H1 (cell line): ENCODE measurements at regions not wholly inside any gene's neighbourhood (a gene's known extent, or its start where the extent isn't known, plus 50 kb on each side); places are given as distances from the start of the nearest gene placed in this dataset.

Experiments
- EGR1 ChIP-seq: IDR thresholded peaks from 2 replicates; pipeline ENCODE4 v1.6.1; 2011; ENCODE audit warnings: low read depth, low read length, borderline replicate concordance
- POLR2AphosphoS5 ChIP-seq: IDR thresholded peaks from 2 replicates; pipeline ENCODE4 v1.6.1; 2011; ENCODE audit warnings: low read depth, low read length
- RAD21 ChIP-seq, 2 experiments: IDR thresholded peaks in 1 of 2; conservative IDR thresholded peaks in 1 of 2; 2 replicates each; pipeline ENCODE4 v1.6.1; 2011; ENCODE audit warnings: low read depth in 2 of 2, low read length in 2 of 2, improper control_type of control experiment in 1 of 2, inconsistent platforms in 1 of 2, mild to moderate bottlenecking in 1 of 2, moderate library complexity in 1 of 2
- TAF1 ChIP-seq: IDR thresholded peaks from 2 replicates; pipeline ENCODE4 v1.6.1; 2011; ENCODE audit warnings: mild to moderate bottlenecking, low read depth, low read length
- TAF7 ChIP-seq: optimal IDR thresholded peaks from 2 replicates; pipeline ENCODE3; 2011; ENCODE audit warnings: low read depth, mild to moderate bottlenecking, inconsistent platforms, low read length, moderate library complexity, borderline replicate concordance
- TF ChIP-seq, protein P1 (sequence below): IDR thresholded peaks from 2 replicates; pipeline ENCODE4 v1.6.1; 2012; ENCODE audit warnings: inconsistent platforms
- TF ChIP-seq, protein P2 (sequence below), 3 experiments: IDR thresholded peaks; 1 replicate in 2 of 3; 2 replicates in 1 of 3; pipeline versions ENCODE4 v1.5.1 to v1.6.1; 2011; ENCODE audit warnings: low read length in 3 of 3, mild to moderate bottlenecking in 3 of 3, inconsistent platforms in 2 of 3, low read depth in 1 of 3, moderate library complexity in 1 of 3; ENCODE audit not compliant: insufficient read depth in 1 of 3; ENCODE audit errors: control extremely low read depth in 1 of 3

DNA sequence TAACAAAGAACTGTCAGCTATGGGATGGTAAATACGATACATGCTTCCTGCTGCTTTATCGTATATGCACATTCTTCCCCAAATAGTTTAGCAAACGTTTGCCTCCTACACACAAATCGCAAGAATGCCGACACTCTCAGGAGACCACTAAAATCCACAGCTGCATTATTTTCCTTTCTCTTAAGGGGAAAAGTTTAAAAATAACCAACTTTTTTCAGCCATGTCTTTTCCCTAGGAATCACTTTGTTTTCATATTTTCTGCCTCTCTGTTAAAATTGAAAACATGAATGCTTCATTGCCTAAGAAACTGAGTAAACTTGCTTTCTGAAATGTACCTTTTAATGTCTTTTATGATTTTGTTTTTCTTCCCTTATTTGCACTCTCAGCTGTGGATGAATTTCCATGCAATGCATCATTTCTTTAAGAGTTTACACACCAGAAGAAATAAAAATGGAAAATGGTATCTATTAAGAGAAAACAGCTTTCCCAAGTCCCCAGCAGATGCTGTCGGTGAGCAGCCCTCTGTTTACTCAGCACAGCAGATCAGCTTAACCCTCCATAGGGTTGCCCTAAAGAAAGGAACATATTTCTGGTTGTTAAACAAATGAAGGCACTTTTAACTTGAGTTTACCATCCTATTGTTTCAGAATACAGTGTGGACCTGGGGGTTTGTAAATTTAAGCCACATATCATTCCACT lies 66.2 kb downstream of the IZUMO3 start:
- TF ChIP-seq EGR1 (no peak), RAD21 (IDR thresholded peaks at IDR 0.05 in 1 of 2, conservative IDR thresholded peaks at IDR 0.05 in 1 of 2; ENCODE audit: low read depth in 2 of 2, low read length in 2 of 2) (no peak), POLR2AphosphoS5 (no peak), TAF1 (no peak), TAF7 (no peak)
- TF ChIP-seq, protein P1, sequence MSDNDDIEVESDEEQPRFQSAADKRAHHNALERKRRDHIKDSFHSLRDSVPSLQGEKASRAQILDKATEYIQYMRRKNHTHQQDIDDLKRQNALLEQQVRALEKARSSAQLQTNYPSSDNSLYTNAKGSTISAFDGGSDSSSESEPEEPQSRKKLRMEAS = no peak
- TF ChIP-seq, protein P2, sequence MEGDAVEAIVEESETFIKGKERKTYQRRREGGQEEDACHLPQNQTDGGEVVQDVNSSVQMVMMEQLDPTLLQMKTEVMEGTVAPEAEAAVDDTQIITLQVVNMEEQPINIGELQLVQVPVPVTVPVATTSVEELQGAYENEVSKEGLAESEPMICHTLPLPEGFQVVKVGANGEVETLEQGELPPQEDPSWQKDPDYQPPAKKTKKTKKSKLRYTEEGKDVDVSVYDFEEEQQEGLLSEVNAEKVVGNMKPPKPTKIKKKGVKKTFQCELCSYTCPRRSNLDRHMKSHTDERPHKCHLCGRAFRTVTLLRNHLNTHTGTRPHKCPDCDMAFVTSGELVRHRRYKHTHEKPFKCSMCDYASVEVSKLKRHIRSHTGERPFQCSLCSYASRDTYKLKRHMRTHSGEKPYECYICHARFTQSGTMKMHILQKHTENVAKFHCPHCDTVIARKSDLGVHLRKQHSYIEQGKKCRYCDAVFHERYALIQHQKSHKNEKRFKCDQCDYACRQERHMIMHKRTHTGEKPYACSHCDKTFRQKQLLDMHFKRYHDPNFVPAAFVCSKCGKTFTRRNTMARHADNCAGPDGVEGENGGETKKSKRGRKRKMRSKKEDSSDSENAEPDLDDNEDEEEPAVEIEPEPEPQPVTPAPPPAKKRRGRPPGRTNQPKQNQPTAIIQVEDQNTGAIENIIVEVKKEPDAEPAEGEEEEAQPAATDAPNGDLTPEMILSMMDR (IDR thresholded peaks at IDR 0.05; ENCODE audit: control extremely low read depth in 1 of 3, insufficient read depth in 1 of 3, low read depth in 1 of 3, low read length in 3 of 3) = no peak
